ENCODE measurements at regions not wholly inside any gene's neighbourhood (a gene's known extent, or its start where the extent isn't known, plus 50 kb on each side); places are given as distances from the start of the nearest gene placed in this dataset.
"Not testable (repeated sequence)": the region's sequence is repeated elsewhere in the genome, so short reads cannot be mapped to it uniquely, and the experiment has no call there.

- DNase-seq: no peak
Measured at GRCh38 chr2:120631236-120631635, 104.4 kb upstream of the GLI2 start.

- peak; percentile 33 for DNase-seq
Measured at GRCh38 chr2:120631724-120632123, 103.9 kb upstream of the GLI2 start.

GRCh38 chr2:120632796-120633646, 102.6 kb upstream of the GLI2 start:
- no peak for DNase-seq

GRCh38 chr2:120634533-120634932, 101.1 kb upstream of the GLI2 start:
- no peak for DNase-seq

GRCh38 chr2:120635146-120635545, 100.5 kb upstream of the GLI2 start:
- DNase-seq: no peak

GRCh38 chr2:120637847-120638246, 97.8 kb upstream of the GLI2 start:
- no peak for DNase-seq

- DNase-seq: no peak
Measured at GRCh38 chr2:120638450-120638849, 97.2 kb upstream of the GLI2 start.

GRCh38 chr2:120641366-120641771, 94.3 kb upstream of the GLI2 start:
- no peak for DNase-seq

GRCh38 chr2:120642646-120643045, 93.0 kb upstream of the GLI2 start:
- no peak for DNase-seq

- no peak for DNase-seq
Measured at GRCh38 chr2:120646994-120647393, 88.7 kb upstream of the GLI2 start.

GRCh38 chr2:120647487-120647886, 88.2 kb upstream of the GLI2 start:
- no peak for DNase-seq

- DNase-seq: not testable (repeated sequence)
Measured at GRCh38 chr2:120649381-120649780, 86.3 kb upstream of the GLI2 start.

- DNase-seq: no peak
Measured at GRCh38 chr2:120650022-120650644, 85.5 kb upstream of the GLI2 start.

- DNase-seq: no peak
Measured at GRCh38 chr2:120651818-120652217, 83.8 kb upstream of the GLI2 start.

- no peak for DNase-seq
Measured at GRCh38 chr2:120653046-120653445, 82.6 kb upstream of the GLI2 start.

- no peak for DNase-seq
Measured at GRCh38 chr2:120653871-120654270, 81.8 kb upstream of the GLI2 start.

GRCh38 chr2:120654381-120655134, 81.1 kb upstream of the GLI2 start:
- DNase-seq: no peak

- no peak for DNase-seq
Measured at GRCh38 chr2:120656273-120656950, 79.3 kb upstream of the GLI2 start.

GRCh38 chr2:120658042-120658769, 77.5 kb upstream of the GLI2 start:
- DNase-seq: no peak

GRCh38 chr2:120658770-120659158, 76.9 kb upstream of the GLI2 start:
- no peak for DNase-seq

GRCh38 chr2:120659275-120659977, 76.2 kb upstream of the GLI2 start:
- no peak for DNase-seq
